IMR-90 (cell line): ENCODE measurements at regions not wholly inside any gene's neighbourhood (a gene's known extent, or its start where the extent isn't known, plus 50 kb on each side); places are given as distances from the start of the nearest gene placed in this dataset.
"Not testable (repeated sequence)": the region's sequence is repeated elsewhere in the genome, so short reads cannot be mapped to it uniquely, and the experiment has no call there.

Experiments used
- ATAC-seq: fragments of 200-7000 bp; cut with Tn5 transposase; 2 replicates; pipeline ENCODE4 v1.9.1; 2020; ENCODE audit warnings: low read depth, mild to moderate bottlenecking, moderate library complexity
- BruUV-seq: library from RNA; stranded (reverse); fragments of 400-500 nt; replicated peaks from 2 replicates; lab custom pipeline; 2021; lab: Mats Ljungman, UMichigan
- CTCF ChIA-PET: fragments of 300-600 bp; formaldehyde crosslinking; extraction: SDS; loops from one replicate; lab custom pipeline; 2021; ENCODE audit warnings: antibody characterized with exemption; lab: Yijun Ruan, JAX
- POLR2A ChIA-PET: fragments of 300-600 bp; sonication (Branson Sonifier 250); formaldehyde crosslinking; loops from one replicate; lab custom pipeline; 2022; ENCODE audit warnings: antibody characterized with exemption; ENCODE audit not compliant: unreplicated experiment; lab: Charles Lee
- DNase-seq: peaks from one replicate; pipeline ENCODE4 v3.0.0; 2013
- H2AFZ ChIP-seq: replicated peaks from 2 replicates; pipeline ENCODE3; 2013; ENCODE audit warnings: low read length, mild to moderate bottlenecking; ENCODE audit not compliant: poor library complexity
- H2AK5ac ChIP-seq: 2 replicates; pipeline ENCODE4 v1.6.1; 2013; ENCODE audit warnings: low read depth, low read length, inconsistent platforms
- H2AK9ac ChIP-seq: replicated peaks from 2 replicates; pipeline ENCODE3; 2013; ENCODE audit warnings: mild to moderate bottlenecking, low read depth, low read length, moderate library complexity; ENCODE audit not compliant: poor library complexity
- H2BK120ac ChIP-seq: 2 replicates; pipeline ENCODE4 v1.6.1; 2013; ENCODE audit warnings: low read depth, low read length, inconsistent platforms
- H2BK15ac ChIP-seq: 3 replicates; pipeline ENCODE4 v1.6.1; 2013; ENCODE audit warnings: low read depth, low read length, inconsistent platforms
- H2BK20ac ChIP-seq: 2 replicates; pipeline ENCODE4 v1.6.1; 2013; ENCODE audit warnings: low read depth, mild to moderate bottlenecking, inconsistent platforms, low read length, moderate library complexity
- H2BK5ac ChIP-seq: 2 replicates; pipeline ENCODE4 v1.6.1; 2013; ENCODE audit warnings: mild to moderate bottlenecking, low read depth, low read length, inconsistent platforms; ENCODE audit not compliant: poor library complexity, severe bottlenecking
- H3K14ac ChIP-seq: replicated peaks from 2 replicates; pipeline ENCODE4 v1.6.1; 2013; ENCODE audit warnings: low read depth, low read length, inconsistent platforms
- H3K18ac ChIP-seq: 2 replicates; pipeline ENCODE4 v1.6.1; 2013; ENCODE audit warnings: low read depth, low read length, control low read depth
- H3K23ac ChIP-seq: 2 replicates; pipeline ENCODE4 v1.6.1; 2013; ENCODE audit warnings: low read depth, low read length, inconsistent platforms
- H3K27ac ChIP-seq: 2 replicates; pipeline ENCODE4 v1.5.1; 2013; ENCODE audit warnings: mild to moderate bottlenecking, control low read depth, low read length; ENCODE audit not compliant: insufficient read depth
- H3K27me3 ChIP-seq: 2 replicates; pipeline ENCODE4 v1.6.1; 2013; ENCODE audit warnings: low read length; ENCODE audit not compliant: control insufficient read depth, insufficient read depth
- H3K36me3 ChIP-seq: 2 replicates; pipeline ENCODE4 v1.6.1; 2013; ENCODE audit warnings: low read length, mixed read lengths; ENCODE audit not compliant: control insufficient read depth, insufficient read depth
- H3K4ac ChIP-seq: 2 replicates; pipeline ENCODE4 v1.6.1; 2013; ENCODE audit warnings: low read depth, low read length, inconsistent platforms
- H3K4me1 ChIP-seq: 2 replicates; pipeline ENCODE4 v1.6.1; 2013; ENCODE audit warnings: low read length, mixed read lengths; ENCODE audit not compliant: control insufficient read depth, insufficient read depth
- H3K4me2 ChIP-seq: 2 replicates; pipeline ENCODE4 v1.6.1; 2013; ENCODE audit warnings: low read depth, mild to moderate bottlenecking, control low read depth, low read length, moderate library complexity
- H3K4me3 ChIP-seq: 2 replicates; pipeline ENCODE4 v1.5.1; 2013; ENCODE audit warnings: low read depth, mild to moderate bottlenecking, control low read depth, low read length, moderate library complexity; ENCODE audit not compliant: insufficient read depth
- H3K56ac ChIP-seq: 2 replicates; pipeline ENCODE4 v1.6.1; 2013; ENCODE audit warnings: low read length, inconsistent platforms; ENCODE audit not compliant: insufficient read depth; ENCODE audit errors: extremely low read depth
- H3K79me1 ChIP-seq, 2 experiments: 2 replicates each; pipeline ENCODE4 v1.6.1; 2013; ENCODE audit warnings: low read length in 2 of 2, inconsistent platforms in 1 of 2, low read depth in 1 of 2
- H3K9ac ChIP-seq: 2 replicates; pipeline ENCODE4 v1.6.1; 2013; ENCODE audit warnings: low read depth, low read length, control low read depth
- H3K9me1 ChIP-seq: 2 replicates; pipeline ENCODE4 v1.6.1; 2013; ENCODE audit warnings: low read length, inconsistent platforms; ENCODE audit not compliant: insufficient read depth
- H3K9me3 ChIP-seq: 2 replicates; pipeline ENCODE4 v1.6.1; 2013; ENCODE audit warnings: low read length; ENCODE audit not compliant: control insufficient read depth, insufficient read depth
- H4K20me1 ChIP-seq: 2 replicates; pipeline ENCODE4 v1.6.1; 2013; ENCODE audit warnings: low read length, inconsistent platforms; ENCODE audit not compliant: insufficient read depth
- H4K5ac ChIP-seq: 2 replicates; pipeline ENCODE4 v1.6.1; 2013; ENCODE audit warnings: mild to moderate bottlenecking, low read depth, low read length, control low read depth
- H4K8ac ChIP-seq, 2 experiments: 2 replicates each; pipeline ENCODE4 v1.6.1; 2013; ENCODE audit warnings: low read depth in 2 of 2, low read length in 2 of 2, control low read depth in 1 of 2, inconsistent platforms in 1 of 2
- H4K91ac ChIP-seq: 2 replicates; pipeline ENCODE4 v1.6.1; 2013; ENCODE audit warnings: low read depth, low read length, inconsistent platforms; ENCODE audit not compliant: insufficient read depth
- WGBS, 2 experiments: methylation state at CpG; one replicate each; pipeline versions ENCODE4 v1.1.5 to v1.1.7; 2013; ENCODE audit warnings: missing lambda C conversion rate in 2 of 2; ENCODE audit not compliant: insufficient read length in 1 of 2; ENCODE audit errors: extremely low coverage in 2 of 2; 5-methylcytosine and 5-hydroxymethylcytosine counted together
- dilution Hi-C: fragments of 300-500 bp; cut with HindIII; formaldehyde crosslinking; loops from one replicate; pipeline ENCODE4 v1.14.3; 2018; ENCODE audit warnings: low sequenced_read_pairs; ENCODE audit not compliant: unreplicated experiment
- in situ Hi-C: fragments of 300-500 bp; cut with MboI; formaldehyde crosslinking; loops from 3 replicates; pipeline ENCODE4 v1.14.3; 2019; ENCODE audit warnings: low sequenced_read_pairs, inconsistent platforms, mixed read lengths
- intact Hi-C: fragments of 100-400 bp; cut with micrococcal nuclease; formaldehyde crosslinking; loops from 2 replicates; pipeline ENCODE4 v1.10.0; 2022

GRCh38 chr5:56295311-56295710 lies 62.2 kb upstream of the ANKRD55 start:
- H3K79me1 ChIP-seq, H3K9ac ChIP-seq, H2BK15ac ChIP-seq, H2AFZ ChIP-seq, dilution Hi-C loops, H3K56ac ChIP-seq, H3K18ac ChIP-seq, DNase-seq, H2AK9ac ChIP-seq, H3K36me3 ChIP-seq, BruUV-seq, H3K27me3 ChIP-seq, H3K14ac ChIP-seq, H2AK5ac ChIP-seq, H4K5ac ChIP-seq, H3K9me1 ChIP-seq, H3K4me2 ChIP-seq, H3K4me1 ChIP-seq, H3K23ac ChIP-seq, H2BK120ac ChIP-seq, intact Hi-C loops, H2BK20ac ChIP-seq, H3K4me3 ChIP-seq, H3K4ac ChIP-seq, H4K91ac ChIP-seq, H3K27ac ChIP-seq, in situ Hi-C loops, POLR2A ChIA-PET, ATAC-seq, H3K9me3 ChIP-seq, H4K8ac ChIP-seq, CTCF ChIA-PET, H2BK5ac ChIP-seq, H4K20me1 ChIP-seq: not testable (repeated sequence)
- no CpG with 5 or more reads among the region's 23 CpGs for WGBS, 2 experiments
